Vagina (tissue), 2 donors: ENCODE measurements at regions not wholly inside any gene's neighbourhood (a gene's known extent, or its start where the extent isn't known, plus 50 kb on each side); places are given as distances from the start of the nearest gene placed in this dataset.

Source experiments
- CTCF ChIP-seq, 3 experiments: fragments of 450-650 bp in 2 of 3; fragments of 200-600 bp in 1 of 3; sonication (generic) in 1 of 3; IDR thresholded peaks; one replicate each; pipeline ENCODE4 v1.5.1; 2017 to 2019; ENCODE audit warnings: antibody characterized with exemption in 3 of 3, mild to moderate bottlenecking in 2 of 3, moderate library complexity in 2 of 3
- POLR2A ChIP-seq, 2 donors: fragments of 450-650 bp; IDR thresholded peaks; one replicate each; pipeline ENCODE4 v1.6.1; 2017; ENCODE audit warnings: antibody characterized with exemption in 2 of 2, mild to moderate bottlenecking in 2 of 2, moderate library complexity in 2 of 2
- POLR2AphosphoS5 ChIP-seq, 2 donors: sonication (generic); formaldehyde crosslinking; IDR thresholded peaks; one replicate each; pipeline ENCODE4 v1.9.0; 2017; ENCODE audit warnings: antibody characterized with exemption in 2 of 2, mild to moderate bottlenecking in 2 of 2, low read depth in 1 of 2; ENCODE audit not compliant: insufficient read depth in 1 of 2

GRCh38 chr1:64396817-64397216 lies 73.1 kb upstream of the CACHD1 start:
- TF ChIP-seq CTCF (IDR thresholded peaks at IDR 0.05), result no peak
- TF ChIP-seq POLR2AphosphoS5 (IDR thresholded peaks at IDR 0.05; ENCODE audit: insufficient read depth in 1 of 2, low read depth in 1 of 2), result no peak
- no peak for TF ChIP-seq POLR2A (IDR thresholded peaks at IDR 0.05)
